CD4-positive, alpha-beta T cell (primary cell): ENCODE measurements at regions not wholly inside any gene's neighbourhood (a gene's known extent, or its start where the extent isn't known, plus 50 kb on each side); places are given as distances from the start of the nearest gene placed in this dataset.

ENCODE experiments used
- ATAC-seq: fragments of 200-7000 bp; cut with Tn5 transposase; one replicate; pipeline ENCODE4 v1.10.0; 2022; ENCODE audit warnings: mild to moderate bottlenecking; ENCODE audit not compliant: poor library complexity
- CTCF ChIA-PET: fragments of 350-600 bp; sonication (Branson Sonifier 250); formaldehyde crosslinking; loops from one replicate; lab custom pipeline; 2021; ENCODE audit warnings: antibody characterized with exemption, inconsistent platforms; lab: Charles Lee
- POLR2A ChIA-PET: fragments of 350-600 bp; sonication (Branson Sonifier 250); formaldehyde crosslinking; loops from one replicate; lab custom pipeline; 2021; ENCODE audit warnings: antibody characterized with exemption, inconsistent platforms; lab: Charles Lee
- DNase-seq, 14 experiments: peaks; one replicate each; pipeline ENCODE4 v3.0.0-alpha.2; 2013 to 2020; ENCODE audit warnings: mixed read lengths in 2 of 14
- H3K27ac ChIP-seq, 2 donors: one replicate each; pipeline versions ENCODE4 v1.5.1 to v1.7.0; 2013; ENCODE audit warnings: low read length in 2 of 2, low read depth in 1 of 2, mild to moderate bottlenecking in 1 of 2
- H3K27me3 ChIP-seq, 2 experiments: 1 replicate in 1 of 2; 2 replicates in 1 of 2; pipeline versions ENCODE4 v1.6.1 to v1.7.0; 2013; ENCODE audit warnings: low read length in 2 of 2, control low read depth in 1 of 2, mild to moderate bottlenecking in 1 of 2, moderate library complexity in 1 of 2; ENCODE audit not compliant: insufficient read depth in 2 of 2, control insufficient read depth in 1 of 2
- H3K36me3 ChIP-seq: one replicate; pipeline ENCODE4 v1.6.1; 2013; ENCODE audit warnings: low read length, control low read depth; ENCODE audit not compliant: insufficient read depth
- H3K4me1 ChIP-seq: one replicate; pipeline ENCODE4 v1.6.1; 2013; ENCODE audit warnings: low read length, control low read depth; ENCODE audit not compliant: insufficient read depth
- H3K4me3 ChIP-seq: one replicate; pipeline ENCODE4 v1.5.1; 2013; ENCODE audit warnings: mild to moderate bottlenecking, low read length, moderate library complexity
- H3K9me3 ChIP-seq, 2 experiments: 1 replicate in 1 of 2; 2 replicates in 1 of 2; pipeline versions ENCODE4 v1.6.1 to v1.7.0; 2013; ENCODE audit warnings: low read length in 2 of 2, mild to moderate bottlenecking in 2 of 2, control low read depth in 1 of 2, moderate library complexity in 1 of 2; ENCODE audit not compliant: control insufficient read depth in 1 of 2, insufficient read depth in 1 of 2
- H3K27ac Mint-ChIP-seq: one replicate; pipeline ENCODE4 v1.8.0; 2020; ENCODE audit warnings: mixed read lengths
- H3K27me3 Mint-ChIP-seq: one replicate; pipeline ENCODE4 v1.8.0; 2021; ENCODE audit warnings: mixed read lengths
- H3K36me3 Mint-ChIP-seq: one replicate; pipeline ENCODE4 v1.8.0; 2021; ENCODE audit warnings: low read depth, mixed read lengths
- H3K4me1 Mint-ChIP-seq: one replicate; pipeline ENCODE4 v1.8.0; 2021; ENCODE audit warnings: low read depth, mixed read lengths
- H3K4me3 Mint-ChIP-seq: one replicate; pipeline ENCODE4 v1.8.0; 2020; ENCODE audit warnings: mild to moderate bottlenecking, mixed read lengths
- H3K9me3 Mint-ChIP-seq: one replicate; pipeline ENCODE4 v1.8.0; 2020; ENCODE audit warnings: mixed read lengths
- CTCF ChIP-seq: fragments of 200-600 bp; IDR thresholded peaks from one replicate; pipeline ENCODE4 v1.8.0; 2022; ENCODE audit warnings: antibody characterized with exemption, mild to moderate bottlenecking
- intact Hi-C, 2 experiments: fragments of 100-400 bp; cut with DNase I in 1 of 2; cut with micrococcal nuclease in 1 of 2; formaldehyde crosslinking; loops; one replicate each; pipeline versions ENCODE4 v1.15.1 to v1.9.0; 2023 to 2025; cut with DNase I, micrococcal nuclease

GRCh38 chr12:115760231-115760630 lies 517.3 kb downstream of the MED13L start:
- peaks cover 15% of the 10 kb centered on the region for H3K27me3 Mint-ChIP-seq
- POLR2A ChIA-PET: no interaction called here
- CTCF ChIA-PET: no interaction called here

GRCh38 chr12:115758877-115759620 lies 518.4 kb downstream of the MED13L start:
- TF ChIP-seq CTCF: no peak
- Histone ChIP-seq H3K27me3 (no peaks in the 10 kb centered on the region), H3K36me3 (no peaks in the 10 kb centered on the region), H3K27ac (no peak overlapping the region), H3K9me3 (no peaks in the 10 kb centered on the region), H3K4me3 (no peak overlapping the region), H3K4me1 (no peaks in the 10 kb centered on the region)
- intact Hi-C loops: no loop called here
- ChIA-PET POLR2A (no interaction called here), CTCF (no interaction called here)
- H3K36me3 Mint-ChIP-seq: no peaks in the 10 kb centered on the region
- no peak overlapping the region for H3K4me3 Mint-ChIP-seq
- peaks cover 2% of the 10 kb centered on the region for H3K9me3 Mint-ChIP-seq
- ATAC-seq (no peak), DNase-seq (no peak)
- no peak overlapping the region for H3K27ac Mint-ChIP-seq
- peaks cover 18% of the 10 kb centered on the region for H3K27me3 Mint-ChIP-seq
- H3K4me1 Mint-ChIP-seq: no peaks in the 10 kb centered on the region

More at GRCh38 chr12:115760231-115760630, 517.3 kb downstream of the MED13L start:
- ATAC-seq (no peak), DNase-seq (no peak)
- no peaks in the 10 kb centered on the region for H3K36me3 Mint-ChIP-seq
- TF ChIP-seq CTCF: no peak
- Histone ChIP-seq H3K4me3 (no peak overlapping the region), H3K9me3 (no peaks in the 10 kb centered on the region), H3K4me1 (no peaks in the 10 kb centered on the region), H3K36me3 (no peaks in the 10 kb centered on the region), H3K27ac (no peak overlapping the region), H3K27me3 (no peaks in the 10 kb centered on the region)
- peaks cover 2% of the 10 kb centered on the region for H3K9me3 Mint-ChIP-seq
- H3K4me1 Mint-ChIP-seq: no peaks in the 10 kb centered on the region
- no peak overlapping the region for H3K4me3 Mint-ChIP-seq
- intact Hi-C loops: no loop called here
- no peak overlapping the region for H3K27ac Mint-ChIP-seq

GRCh38 chr12:115758183-115758582 lies 519.3 kb downstream of the MED13L start:
- POLR2A ChIA-PET: no interaction called here

More at GRCh38 chr12:115758183-115758582, 519.3 kb downstream of the MED13L start:
- no peak for DNase-seq
- no peak overlapping the region for H3K4me3 Mint-ChIP-seq
- TF ChIP-seq CTCF: no peak
- Histone ChIP-seq H3K4me1 (no peaks in the 10 kb centered on the region), H3K27ac (no peak overlapping the region), H3K27me3 (no peaks in the 10 kb centered on the region), H3K9me3 (no peaks in the 10 kb centered on the region), H3K36me3 (no peaks in the 10 kb centered on the region), H3K4me3 (no peak overlapping the region)
- H3K9me3 Mint-ChIP-seq: peaks cover 2% of the 10 kb centered on the region
- no peaks in the 10 kb centered on the region for H3K36me3 Mint-ChIP-seq
- intact Hi-C loops: no loop called here
- H3K27ac Mint-ChIP-seq: no peak overlapping the region
- H3K4me1 Mint-ChIP-seq: no peaks in the 10 kb centered on the region
- CTCF ChIA-PET: interaction anchor here (0.6 kb wide), 1 partner anchor 1252 kb away, joined by 3 read pairs; no protein-coding TSS in a partner anchor
- H3K27me3 Mint-ChIP-seq: peaks cover 19% of the 10 kb centered on the region
- ATAC-seq: no peak
